Adrenal gland (tissue), 9 donors: ENCODE measurements at regions not wholly inside any gene's neighbourhood (a gene's known extent, or its start where the extent isn't known, plus 50 kb on each side); places are given as distances from the start of the nearest gene placed in this dataset.
"Not testable (repeated sequence)": the region's sequence is repeated elsewhere in the genome, so short reads cannot be mapped to it uniquely, and the experiment has no call there.

ENCODE experiments used
- DNase-seq, 7 donors: peaks; one replicate each; pipeline ENCODE4 v3.0.0-alpha.2; 2019 to 2020
- H3K27ac ChIP-seq, 5 donors: fragments of 200-600 bp; sonication (generic) in 4 of 5; 1 replicate in 3 of 5; 2 replicates in 2 of 5; pipeline versions ENCODE4 v1.5.1 to v1.8.0; 2016 to 2020; ENCODE audit warnings: mild to moderate bottlenecking in 1 of 5
- H3K27me3 ChIP-seq: fragments of 200-600 bp; 2 replicates; pipeline ENCODE4 v1.8.0; 2021
- H3K36me3 ChIP-seq, 2 donors: fragments of 200-600 bp; replicated peaks in 1 of 2; 1 replicate in 1 of 2; 2 replicates in 1 of 2; pipeline versions ENCODE4 v1.5.1 to v1.8.0; 2018 to 2022
- H3K4me1 ChIP-seq, 2 donors: fragments of 200-600 bp; replicated peaks in 1 of 2; 1 replicate in 1 of 2; 2 replicates in 1 of 2; pipeline versions ENCODE4 v1.5.1 to v1.8.0; 2018 to 2021
- H3K4me3 ChIP-seq, 4 donors: fragments of 200-600 bp; sonication (generic) in 3 of 4; one replicate each; pipeline ENCODE4 v1.5.1; 2016 to 2018
- H3K9me3 ChIP-seq, 3 donors: fragments of 200-600 bp; sonication (generic) in 1 of 3; replicated peaks in 1 of 3; 1 replicate in 2 of 3; 2 replicates in 1 of 3; pipeline versions ENCODE4 v1.5.1 to v1.8.0; 2016 to 2021
- POLR2A ChIP-seq, 2 donors: fragments of 450-650 bp; IDR thresholded peaks; one replicate each; pipeline ENCODE4 v1.6.1; 2017; ENCODE audit warnings: antibody characterized with exemption in 2 of 2, mild to moderate bottlenecking in 2 of 2, moderate library complexity in 1 of 2
- WGBS, 4 donors: extraction: QIAGEN DNeasy Blood & Tissue Kit in 2 of 4; methylation state at CpG; one replicate each; pipeline versions ENCODE4 v1.1.5 to v1.1.7; 2013 to 2017; 5-methylcytosine and 5-hydroxymethylcytosine counted together
- intact Hi-C, 2 donors: fragments of 100-400 bp; cut with DNase I; formaldehyde crosslinking; loops; one replicate each; pipeline versions ENCODE4 v1.14.1 to v1.15.0; 2022 to 2023
- TF ChIP-seq, protein P1 (sequence below), 6 experiments: fragments of 450-650 bp in 4 of 6; fragments of 200-600 bp in 2 of 6; sonication (generic) in 1 of 6; IDR thresholded peaks; 1 replicate in 5 of 6; 2 replicates in 1 of 6; pipeline versions ENCODE4 v1.5.1 to v1.8.0; 2016 to 2021; ENCODE audit warnings: antibody characterized with exemption in 6 of 6, mild to moderate bottlenecking in 2 of 6, moderate library complexity in 1 of 6
- donor health status: healthy with polysubstance abuse.
- donor health status: Bipolar disorder and iron deficiency.
- donor health status: DM: yes; HTN: yes; CAD: no.
- donor health status: DM: no; HTN: no; CAD: no.
- donor health status: DM: no; HTN: no; CAD: no.

DNA sequence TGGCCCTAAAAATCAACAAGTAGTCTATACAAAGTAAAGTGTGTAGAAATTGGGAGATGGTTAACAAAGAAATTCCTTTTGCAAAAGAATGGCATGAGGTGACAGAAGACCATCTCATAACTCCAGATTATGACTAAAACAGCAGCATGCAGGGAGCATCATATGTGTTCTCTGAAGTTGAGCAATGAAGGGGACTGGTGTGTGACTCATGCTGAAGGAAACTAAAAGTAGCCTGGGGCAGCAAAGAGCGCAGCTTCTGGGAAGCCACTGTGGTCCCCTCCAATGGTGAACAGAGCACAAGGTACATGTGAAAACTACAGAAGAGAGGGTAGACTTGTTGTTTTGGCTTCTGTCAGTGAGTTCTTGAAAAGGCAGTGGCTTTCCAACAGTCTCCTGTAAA lies 133.4 kb downstream of the MACC1 start:
- no peaks in the 10 kb centered on the region for H3K27me3 ChIP-seq
- WGBS, 4 donors, result 57 to 87% (median 78%) methylated on average over 1 of the region's 1 CpG
- H3K9me3 ChIP-seq, result no peaks in the 10 kb centered on the region
- TF ChIP-seq POLR2A (IDR thresholded peaks at IDR 0.05), result no peak
- TF ChIP-seq, protein P1, sequence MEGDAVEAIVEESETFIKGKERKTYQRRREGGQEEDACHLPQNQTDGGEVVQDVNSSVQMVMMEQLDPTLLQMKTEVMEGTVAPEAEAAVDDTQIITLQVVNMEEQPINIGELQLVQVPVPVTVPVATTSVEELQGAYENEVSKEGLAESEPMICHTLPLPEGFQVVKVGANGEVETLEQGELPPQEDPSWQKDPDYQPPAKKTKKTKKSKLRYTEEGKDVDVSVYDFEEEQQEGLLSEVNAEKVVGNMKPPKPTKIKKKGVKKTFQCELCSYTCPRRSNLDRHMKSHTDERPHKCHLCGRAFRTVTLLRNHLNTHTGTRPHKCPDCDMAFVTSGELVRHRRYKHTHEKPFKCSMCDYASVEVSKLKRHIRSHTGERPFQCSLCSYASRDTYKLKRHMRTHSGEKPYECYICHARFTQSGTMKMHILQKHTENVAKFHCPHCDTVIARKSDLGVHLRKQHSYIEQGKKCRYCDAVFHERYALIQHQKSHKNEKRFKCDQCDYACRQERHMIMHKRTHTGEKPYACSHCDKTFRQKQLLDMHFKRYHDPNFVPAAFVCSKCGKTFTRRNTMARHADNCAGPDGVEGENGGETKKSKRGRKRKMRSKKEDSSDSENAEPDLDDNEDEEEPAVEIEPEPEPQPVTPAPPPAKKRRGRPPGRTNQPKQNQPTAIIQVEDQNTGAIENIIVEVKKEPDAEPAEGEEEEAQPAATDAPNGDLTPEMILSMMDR (IDR thresholded peaks at IDR 0.05), result no peak
- no peaks in the 10 kb centered on the region for H3K36me3 ChIP-seq
- H3K4me3 ChIP-seq, result no peak overlapping the region
- peak in 6 of 7 donors; percentile 6 to 63 (median 49) for DNase-seq
- intact Hi-C loops, result no loop called here
- peak overlapping the region in 2 of 5 donors; percentile 55 to 82 for H3K27ac ChIP-seq
- H3K4me1 ChIP-seq, result no peaks in the 10 kb centered on the region

DNA sequence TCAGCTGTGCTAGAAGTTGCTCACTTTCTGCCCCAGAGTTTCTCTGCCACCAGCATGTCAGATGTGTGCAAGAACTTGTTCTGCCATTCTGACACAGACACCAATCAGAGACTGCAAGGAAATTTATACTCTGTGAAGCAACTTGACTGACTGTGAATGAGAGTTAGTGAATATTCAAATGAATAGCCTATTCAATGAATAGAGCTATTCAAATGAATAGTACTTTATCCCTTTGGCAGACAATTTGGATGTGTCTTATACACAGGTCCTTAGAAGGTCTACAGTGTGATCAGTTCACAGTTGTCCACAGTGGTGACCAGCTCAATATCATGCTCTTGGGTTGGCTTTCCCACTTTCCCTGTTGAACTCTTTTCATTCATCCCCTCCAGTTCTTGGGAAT lies 138.1 kb downstream of the MACC1 start:
- no peaks in the 10 kb centered on the region for H3K36me3 ChIP-seq
- no peak for DNase-seq
- H3K27me3 ChIP-seq, result no peaks in the 10 kb centered on the region
- no peak overlapping the region for H3K4me3 ChIP-seq
- no peaks in the 10 kb centered on the region for H3K4me1 ChIP-seq
- TF ChIP-seq POLR2A (IDR thresholded peaks at IDR 0.05), result no peak
- TF ChIP-seq, protein P1 (IDR thresholded peaks at IDR 0.05), result no peak
- no peak overlapping the region for H3K27ac ChIP-seq
- intact Hi-C loops, result no loop called here
- H3K9me3 ChIP-seq, result no peaks in the 10 kb centered on the region

- intact Hi-C loops, result no loop called here
- WGBS, 4 donors, result 88 to 94% (median 92%) methylated on average over 2 of the region's 2 CpGs
- no peaks in the 10 kb centered on the region for H3K4me1 ChIP-seq
- no peak overlapping the region for H3K27ac ChIP-seq
- H3K36me3 ChIP-seq, result no peaks in the 10 kb centered on the region
- TF ChIP-seq, protein P1 (IDR thresholded peaks at IDR 0.05), result no peak
- TF ChIP-seq POLR2A (IDR thresholded peaks at IDR 0.05), result no peak
- no peaks in the 10 kb centered on the region for H3K27me3 ChIP-seq
- no peak for DNase-seq
- H3K9me3 ChIP-seq, result no peaks in the 10 kb centered on the region
- H3K4me3 ChIP-seq, result no peak overlapping the region
Measured at GRCh38 chr7:20076835-20077234, 140.3 kb downstream of the MACC1 start.

DNA sequence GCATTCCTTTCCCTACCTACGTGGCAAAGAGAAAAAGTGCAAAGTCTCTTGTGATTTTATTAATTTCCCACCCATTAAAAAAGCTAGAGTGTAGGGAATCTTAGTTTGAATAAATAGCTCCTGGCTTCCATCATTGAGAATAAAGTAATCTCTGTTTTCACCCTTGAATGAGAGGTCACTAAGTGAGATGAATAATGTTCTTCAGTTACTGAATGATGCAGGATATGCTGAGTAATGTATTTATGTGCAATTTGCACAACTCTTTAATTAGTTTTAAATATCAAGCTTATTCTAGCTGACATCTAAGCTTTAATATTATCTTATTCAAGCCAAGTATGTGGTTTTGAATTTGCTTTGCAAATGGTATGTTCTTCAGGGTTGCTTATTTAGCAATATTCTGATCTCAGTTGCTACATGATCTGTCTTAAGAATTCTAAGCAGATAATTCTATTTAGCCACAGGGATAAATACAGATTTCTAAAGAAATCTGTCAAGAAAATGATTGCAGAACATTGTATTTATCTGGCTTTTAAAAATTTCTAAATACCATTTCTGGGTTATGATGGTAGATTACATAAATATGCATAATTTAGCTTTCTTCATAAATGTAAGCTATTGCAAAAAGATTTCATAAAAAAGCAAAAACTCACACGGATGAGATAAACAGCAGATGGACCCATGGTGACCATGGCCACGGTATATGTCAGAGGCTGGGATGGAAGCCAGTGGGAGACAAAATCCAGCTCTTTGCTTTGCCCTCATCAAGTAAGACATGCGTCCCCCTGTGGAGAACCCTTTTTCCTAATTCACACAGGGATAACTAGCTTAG lies 141.0 kb downstream of the MACC1 start:
- no peak for TF ChIP-seq POLR2A (IDR thresholded peaks at IDR 0.05)
- no peaks in the 10 kb centered on the region for H3K9me3 ChIP-seq
- no peaks in the 10 kb centered on the region for H3K36me3 ChIP-seq
- intact Hi-C loops, result no loop called here
- H3K4me3 ChIP-seq, result no peak overlapping the region
- DNase-seq, result no peak
- no peak overlapping the region for H3K27ac ChIP-seq
- no peaks in the 10 kb centered on the region for H3K4me1 ChIP-seq
- WGBS, 4 donors, result 66 to 80% (median 77%) methylated on average over 4 of the region's 4 CpGs
- no peaks in the 10 kb centered on the region for H3K27me3 ChIP-seq

DNA sequence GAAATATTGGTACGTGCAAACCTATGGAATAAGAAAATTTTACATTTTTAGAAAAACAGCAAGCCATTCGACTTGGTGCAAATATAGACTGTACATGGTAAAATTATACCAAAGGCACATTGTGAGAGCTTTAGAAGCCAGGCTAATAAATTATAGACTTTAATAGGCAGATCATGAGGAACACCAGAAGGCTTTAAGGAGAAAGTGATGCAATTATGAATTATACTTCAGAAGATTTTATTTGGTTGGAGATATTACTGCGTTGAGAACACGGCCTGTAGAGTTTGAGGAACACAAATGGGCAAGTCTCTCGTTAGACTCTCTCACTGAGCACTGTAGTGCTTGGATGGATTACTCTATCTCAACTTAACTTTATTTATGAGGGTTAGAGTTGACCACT lies 141.7 kb downstream of the MACC1 start:
- Histone ChIP-seq H3K27ac (no peak overlapping the region), H3K4me1 (no peaks in the 10 kb centered on the region), H3K36me3 (no peaks in the 10 kb centered on the region), H3K27me3 (no peaks in the 10 kb centered on the region), H3K9me3 (no peaks in the 10 kb centered on the region), H3K4me3 (no peak overlapping the region)
- WGBS, 4 donors, result 81 to 89% (median 85%) methylated on average over 5 of the region's 5 CpGs
- intact Hi-C loops, result no loop called here
- DNase-seq, result no peak
- no peak for TF ChIP-seq POLR2A (IDR thresholded peaks at IDR 0.05)
- TF ChIP-seq, protein P1 (IDR thresholded peaks at IDR 0.05), result no peak

DNA sequence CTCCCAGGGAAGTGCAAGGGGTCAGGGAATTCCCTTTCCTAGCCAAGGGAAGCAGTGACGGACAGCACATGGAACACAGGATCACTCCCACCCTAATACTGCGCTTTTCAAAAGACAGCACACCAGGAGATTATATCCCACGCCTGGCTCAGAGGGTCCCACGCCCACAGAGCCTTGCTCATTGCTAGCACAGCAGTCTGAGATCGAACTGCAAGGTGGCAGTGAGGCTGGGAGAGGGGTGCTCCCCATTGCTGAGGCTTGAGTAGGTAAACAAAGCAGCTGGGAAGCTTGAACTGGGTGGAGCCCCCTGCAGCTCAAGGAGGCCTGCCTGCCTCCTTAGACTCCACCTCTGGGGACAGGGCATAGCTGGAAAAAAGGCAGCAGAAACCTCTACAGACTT lies 149.2 kb downstream of the MACC1 start:
- DNase-seq, H3K27me3 ChIP-seq, intact Hi-C loops, H3K27ac ChIP-seq, H3K9me3 ChIP-seq, H3K36me3 ChIP-seq, H3K4me3 ChIP-seq: not testable (repeated sequence)
- peaks cover 0 to 11% of the 10 kb centered on the region in 2 donors for H3K4me1 ChIP-seq
- 78 to 97% (median 86%) methylated on average over 2 to 5 of the region's 5 CpGs for WGBS, 4 donors
